ENCODE measurements at regions not wholly inside any gene's neighbourhood (a gene's known extent, or its start where the extent isn't known, plus 50 kb on each side); places are given as distances from the start of the nearest gene placed in this dataset.

DNA sequence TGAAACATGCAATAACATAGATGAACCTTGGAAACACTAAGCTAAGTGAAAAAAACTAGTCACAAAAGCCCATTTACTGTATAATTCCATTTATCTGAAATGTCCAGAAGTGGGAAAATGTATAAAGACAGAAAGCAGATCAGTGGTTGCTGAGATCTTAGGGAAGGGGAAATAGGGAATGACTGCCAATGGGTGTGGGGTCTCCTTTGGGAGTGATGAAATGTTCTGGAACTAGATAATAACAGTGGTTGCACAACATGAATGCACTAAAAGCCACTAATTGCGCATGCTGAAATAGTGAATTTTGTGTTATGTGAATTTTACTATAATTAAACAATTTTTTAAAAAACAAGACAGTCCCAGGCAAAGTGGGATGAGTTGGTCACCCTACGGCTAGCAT lies 472.8 kb downstream of the CCDC171 start:
- DNase-seq: no peak

- no peak for DNase-seq
These were observed 474.0 kb downstream of the CCDC171 start for GRCh38 chr9:16026886-16027285.

GRCh38 chr9:16028548-16028947 lies 475.7 kb downstream of the CCDC171 start:
- DNase-seq: no peak

- no peak for DNase-seq
These were observed 476.3 kb downstream of the CCDC171 start for GRCh38 chr9:16029046-16029615.

GRCh38 chr9:16029796-16030363 lies 477.0 kb downstream of the CCDC171 start:
- DNase-seq: no peak

GRCh38 chr9:16030528-16031185 lies 477.8 kb downstream of the CCDC171 start:
- DNase-seq: no peak

- DNase-seq: no peak
These were observed 478.6 kb downstream of the CCDC171 start for GRCh38 chr9:16031486-16031885.

DNA sequence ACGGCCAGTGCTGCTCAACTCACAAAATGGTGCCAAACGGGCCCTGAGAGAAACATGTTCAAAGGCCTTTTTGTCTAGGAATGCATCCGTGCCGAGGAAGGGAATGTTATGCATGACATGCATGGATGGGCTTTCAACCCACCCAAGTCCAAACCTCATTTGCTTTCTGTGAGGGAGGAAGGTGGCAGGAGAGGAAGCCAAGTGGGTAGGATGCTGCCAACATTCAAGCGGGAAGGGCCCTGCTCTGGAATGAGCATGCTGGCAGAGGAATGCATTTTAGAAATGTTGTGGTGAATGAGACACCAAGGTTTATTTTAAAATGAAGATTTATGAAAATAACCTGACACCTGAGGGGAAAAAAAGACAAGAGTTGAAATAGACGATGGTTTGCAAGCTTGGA lies 479.1 kb downstream of the CCDC171 start:
- DNase-seq: no peak

DNA sequence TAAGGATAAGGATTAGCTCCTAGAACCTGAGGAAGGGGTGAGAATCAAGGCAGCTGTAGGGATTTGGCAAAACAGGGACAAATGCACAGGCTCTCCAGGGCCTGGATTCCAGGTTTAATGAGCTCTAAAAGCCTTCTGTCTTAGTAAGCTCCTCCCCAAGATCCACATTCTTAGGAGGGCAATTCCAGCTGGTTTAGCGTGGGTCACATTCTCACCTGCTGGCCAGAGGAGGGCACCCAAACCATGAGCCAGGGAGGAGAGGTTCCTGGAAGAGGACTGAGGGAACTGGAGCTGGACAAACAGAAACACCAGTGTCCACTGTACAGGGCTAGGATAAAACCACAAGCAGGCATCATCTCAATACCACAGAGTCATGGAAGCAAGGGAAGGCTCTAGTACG lies 480.0 kb downstream of the CCDC171 start:
- no peak for DNase-seq

DNA sequence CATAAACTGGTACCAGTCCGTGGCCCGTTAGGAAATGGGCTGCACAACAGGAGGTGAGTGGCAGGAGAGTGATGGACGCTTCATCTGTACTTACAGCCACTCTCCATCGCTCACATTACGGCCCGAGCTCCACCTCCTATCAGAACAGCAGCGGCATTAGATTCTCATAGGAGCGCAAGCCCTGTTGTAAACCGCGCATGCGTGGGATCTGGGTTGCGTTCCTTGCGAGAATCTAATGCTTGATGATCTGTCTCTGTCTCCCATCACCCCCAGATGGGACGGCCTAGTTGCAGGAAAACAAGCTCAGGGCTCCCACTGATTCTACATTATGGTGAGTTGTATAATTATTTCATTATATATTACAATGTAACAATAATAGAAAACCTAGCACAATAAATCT lies 480.4 kb downstream of the CCDC171 start:
- no peak for DNase-seq

GRCh38 chr9:16033921-16034691 lies 481.3 kb downstream of the CCDC171 start:
- DNase-seq: no peak

DNA sequence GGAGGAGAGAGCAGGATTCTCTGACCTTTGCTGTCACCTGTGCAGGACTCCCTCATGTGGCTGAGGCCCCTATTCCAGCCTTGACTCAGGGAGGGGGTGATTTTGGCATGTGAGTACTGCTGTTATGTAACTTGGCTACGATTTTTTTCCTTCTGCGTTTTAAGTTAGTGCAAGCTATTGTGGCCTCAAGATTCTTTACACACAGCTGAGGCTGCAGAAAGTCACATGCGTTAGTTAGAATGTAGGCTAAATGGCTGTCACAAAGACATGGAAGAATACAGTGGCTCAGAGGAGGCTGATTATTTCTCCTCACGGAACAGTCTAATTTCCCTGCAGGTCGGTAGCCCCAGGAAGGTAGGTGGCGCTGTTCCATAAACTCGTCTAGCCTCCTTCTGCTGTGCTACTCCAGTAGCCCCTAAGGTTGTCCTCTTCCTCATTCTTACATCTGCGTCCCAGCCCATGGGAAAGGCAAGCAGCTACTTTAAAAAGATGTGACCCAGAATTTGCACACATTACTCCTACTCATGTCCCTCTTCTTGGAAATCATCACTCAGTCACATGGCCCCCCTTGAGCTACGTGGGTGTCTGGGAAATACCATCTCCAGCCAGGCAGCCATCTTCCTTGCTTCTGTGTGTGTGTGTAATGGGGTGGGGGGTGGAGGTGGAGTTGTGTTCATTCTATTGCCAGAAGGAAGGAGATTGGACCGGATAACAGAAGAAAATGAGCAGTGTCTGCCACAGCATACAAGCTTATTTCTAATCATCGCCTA lies 486.6 kb downstream of the CCDC171 start:
- no peak for DNase-seq

DNA sequence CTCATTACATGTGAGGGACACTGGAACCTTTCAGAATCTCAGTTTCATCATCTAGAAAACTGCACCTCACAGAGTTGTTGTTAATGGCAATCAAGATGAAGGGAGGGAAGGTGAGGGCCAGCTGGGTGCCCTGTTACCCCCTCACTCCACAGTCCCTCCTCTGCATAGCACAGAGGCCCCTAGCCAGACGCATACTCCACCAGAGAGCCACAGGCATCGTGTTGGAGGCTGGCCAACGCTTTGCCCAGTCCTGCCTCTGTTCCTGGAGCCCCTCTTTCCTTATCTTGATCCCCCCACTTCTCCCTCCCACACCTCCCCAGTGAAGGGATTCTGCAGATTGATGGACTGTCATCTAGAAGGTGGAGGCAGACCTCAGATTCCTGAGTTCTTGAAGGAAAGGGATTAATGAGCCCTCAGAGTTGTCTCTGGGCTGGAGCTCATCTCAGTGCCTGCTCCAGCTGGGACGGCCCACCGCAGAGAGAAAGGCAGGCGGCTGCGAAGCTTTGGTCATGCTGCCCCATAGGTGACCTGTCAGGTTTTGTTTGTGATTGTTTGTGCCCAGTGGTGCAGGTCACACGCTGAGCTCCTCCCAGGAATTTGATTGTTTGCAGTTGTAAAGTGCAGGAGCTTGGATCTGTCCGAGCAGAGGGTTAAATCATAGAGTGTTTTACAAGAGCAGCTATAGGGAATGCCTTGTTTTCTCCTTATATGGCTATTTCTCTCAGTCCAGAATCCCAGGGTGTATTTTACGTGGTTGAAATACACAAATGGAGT lies 487.3 kb downstream of the CCDC171 start:
- DNase-seq: no peak

GRCh38 chr9:16043756-16044578 lies 491.1 kb downstream of the CCDC171 start:
- no peak for DNase-seq

- no peak for DNase-seq
These were observed 491.7 kb downstream of the CCDC171 start for GRCh38 chr9:16044579-16044881.

- DNase-seq: no peak
These were observed 492.9 kb downstream of the CCDC171 start for GRCh38 chr9:16045651-16046280.

DNA sequence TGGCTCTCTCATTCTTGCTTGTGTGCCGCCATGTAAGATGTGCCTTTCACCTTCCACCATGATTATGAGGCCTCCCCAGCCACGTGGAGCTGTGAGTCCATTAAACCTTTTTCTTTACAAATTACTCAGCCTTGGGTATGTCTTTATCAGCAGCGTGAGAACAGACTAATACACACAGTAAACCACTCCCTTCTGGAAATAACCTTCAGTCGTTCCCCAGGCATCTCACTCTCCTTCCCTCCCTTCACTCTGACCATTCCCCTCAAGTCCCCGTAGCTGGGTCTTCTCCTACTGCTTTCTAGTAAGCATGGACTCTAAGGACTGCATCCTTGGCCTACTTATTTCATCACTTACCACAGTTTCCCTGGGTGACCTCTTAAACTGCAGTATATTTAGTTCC lies 493.9 kb downstream of the CCDC171 start:
- DNase-seq: no peak

DNA sequence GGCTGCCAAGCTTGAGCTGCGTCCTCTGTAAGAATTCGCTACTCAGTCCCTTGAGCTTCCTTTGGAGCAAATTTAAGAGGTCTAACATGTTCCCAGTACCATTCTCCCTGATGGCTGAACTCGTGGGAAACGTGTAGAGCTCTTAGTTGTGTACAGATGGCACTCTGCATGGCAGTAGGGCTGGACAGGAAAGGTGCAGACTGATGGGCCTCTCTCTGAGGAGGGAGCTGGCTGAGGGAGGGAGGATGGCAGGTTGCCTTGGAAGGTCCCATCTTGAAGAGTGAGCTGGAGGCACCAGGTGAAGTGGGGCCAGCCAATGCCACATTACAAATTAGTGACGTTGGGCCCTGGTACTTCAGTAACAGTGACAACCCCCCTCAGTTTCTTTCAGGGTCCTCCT lies 495.3 kb downstream of the CCDC171 start:
- no peak for DNase-seq

GRCh38 chr9:16052146-16052545 lies 499.3 kb downstream of the CCDC171 start:
- DNase-seq: no peak

DNA sequence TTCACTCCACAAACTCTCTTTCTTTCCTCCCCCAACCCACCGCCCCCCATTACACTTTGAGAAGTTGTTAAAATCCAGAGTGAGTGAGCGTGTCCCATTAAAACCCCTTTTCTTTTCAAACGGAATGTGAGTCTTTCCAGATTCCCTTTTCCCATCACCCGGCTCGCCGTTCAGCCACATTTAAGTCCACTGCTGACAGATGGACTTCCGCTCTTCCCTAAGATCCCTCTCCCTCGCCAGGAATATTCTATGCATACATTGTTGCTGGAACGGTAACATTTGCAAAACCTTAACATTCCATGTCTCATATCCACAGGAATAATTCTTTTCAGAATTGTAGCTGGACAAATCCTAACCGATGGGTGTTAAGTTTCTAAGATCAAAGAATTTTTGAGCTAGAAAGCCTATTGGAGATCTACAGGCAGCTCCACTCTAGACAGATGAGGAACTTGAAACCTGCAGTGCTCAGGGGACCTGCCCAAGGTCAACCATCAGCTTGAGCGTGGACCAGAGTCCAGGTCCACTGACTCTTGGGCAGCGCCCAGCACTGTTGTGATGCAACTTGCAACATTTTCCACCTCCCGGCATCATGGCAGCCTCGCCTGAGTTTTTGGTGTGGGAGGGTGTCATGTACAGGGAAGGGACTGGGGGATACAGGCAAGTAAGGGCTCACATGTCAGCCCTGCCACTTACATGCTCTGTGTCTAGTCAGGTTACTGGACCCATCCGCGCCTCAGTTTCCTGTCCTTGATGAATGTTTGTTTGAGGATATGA lies 500.1 kb downstream of the CCDC171 start:
- no peak for DNase-seq
